Ovary (tissue), 7 donors: ENCODE measurements at regions not wholly inside any gene's neighbourhood (a gene's known extent, or its start where the extent isn't known, plus 50 kb on each side); places are given as distances from the start of the nearest gene placed in this dataset.

Experiments used
- DNase-seq, 5 donors: peaks; one replicate each; pipeline ENCODE4 v3.0.0-alpha.2; 2019 to 2020
- H3K27ac ChIP-seq, 2 donors: fragments of 200-600 bp; one replicate each; pipeline versions ENCODE4 v1.5.1 to v1.8.0; 2019 to 2022
- H3K27me3 ChIP-seq: fragments of 200-600 bp; one replicate; pipeline ENCODE4 v1.8.0; 2022
- H3K36me3 ChIP-seq: fragments of 200-600 bp; sonication (generic); one replicate; pipeline ENCODE4 v1.5.1; 2019
- H3K4me1 ChIP-seq: one replicate; pipeline ENCODE4 v1.8.1; 2013; ENCODE audit warnings: mild to moderate bottlenecking, moderate library complexity; ENCODE audit not compliant: insufficient read depth
- H3K4me3 ChIP-seq: fragments of 200-600 bp; sonication (generic); one replicate; pipeline ENCODE4 v1.5.1; 2017
- H3K9me3 ChIP-seq, 2 donors: fragments of 200-600 bp in 1 of 2; sonication (generic) in 1 of 2; one replicate each; pipeline versions ENCODE4 v1.5.1 to v1.8.1; 2013 to 2019; ENCODE audit warnings: mild to moderate bottlenecking in 1 of 2, moderate library complexity in 1 of 2
- CTCF ChIP-seq, 3 donors: fragments of 450-650 bp in 2 of 3; fragments of 200-600 bp in 1 of 3; IDR thresholded peaks; one replicate each; pipeline versions ENCODE4 v1.5.1 to v1.8.0; 2016 to 2022; ENCODE audit warnings: antibody characterized with exemption in 3 of 3, mild to moderate bottlenecking in 1 of 3
- EP300 ChIP-seq: sonication (generic); formaldehyde crosslinking; IDR thresholded peaks from one replicate; pipeline ENCODE4 v1.6.1; 2017; ENCODE audit warnings: antibody characterized with exemption
- POLR2A ChIP-seq: fragments of 450-650 bp; IDR thresholded peaks from one replicate; pipeline ENCODE4 v1.6.1; 2017; ENCODE audit warnings: antibody characterized with exemption, mild to moderate bottlenecking, moderate library complexity
- whole genome bisulfite sequencing, 3 donors: extraction: QIAGEN DNeasy Blood & Tissue Kit in 1 of 3; methylation state at CpG; one replicate each; pipeline versions ENCODE4 v1.1.5 to v1.1.7; 2013 to 2017; 5-methylcytosine and 5-hydroxymethylcytosine counted together
- intact Hi-C, 4 donors: fragments of 100-400 bp; cut with DNase I; formaldehyde crosslinking; loops; one replicate each; pipeline versions ENCODE4 v1.11.0 to v1.15.1; 2022 to 2023
- donor health status: DM: no; HTN: no; CAD: no; lungs with moderate emphysema.
- donor health status: DM: no; HTN: no; CAD: no.
- donor health status: Bipolar disorder and iron deficiency.
- donor health status: DM: no; HTN: no; CAD: no.
- donor health status: DM: yes; HTN: yes; CAD: no.

DNA sequence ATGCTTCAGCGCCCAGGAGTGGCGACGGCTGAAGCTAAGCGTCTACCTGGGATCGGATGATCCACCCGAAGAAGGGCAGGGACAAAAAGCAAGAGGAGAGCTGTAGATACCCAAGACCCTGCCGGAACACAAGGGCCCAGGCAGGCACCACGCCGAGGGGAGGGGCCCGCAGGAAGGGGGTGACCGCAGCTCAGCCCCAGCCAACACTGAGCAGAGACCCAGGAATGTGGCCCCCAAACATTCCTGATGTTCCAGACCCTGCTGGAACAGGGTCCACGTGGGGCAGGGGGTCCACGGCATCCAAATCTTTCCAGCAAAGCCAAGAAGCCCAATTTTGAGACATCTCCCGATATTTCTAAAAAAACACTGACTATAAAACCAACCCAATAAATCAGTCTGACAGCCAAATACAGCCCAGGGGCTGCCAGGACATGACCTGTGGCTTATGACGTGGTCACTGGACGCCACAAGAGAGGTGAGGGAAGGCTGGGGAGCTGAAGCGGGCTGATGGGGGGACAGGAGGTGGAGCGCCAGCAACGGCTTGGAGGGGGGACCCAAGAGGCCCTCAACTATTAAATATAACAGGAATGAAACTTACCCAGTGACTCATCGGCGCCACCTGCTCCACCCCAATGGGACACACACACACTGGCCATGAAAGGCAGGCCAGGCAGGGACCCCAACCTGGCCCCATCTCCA, 58.9 kb downstream of the NCOR2 start:
- WGBS, 3 donors: 55 to 63% (median 62%) methylated on average over 20 to 21 of the region's 21 CpGs
- Histone ChIP-seq H3K27me3 (no peaks in the 10 kb centered on the region), H3K9me3 (no peaks in the 10 kb centered on the region), H3K36me3 (no peaks in the 10 kb centered on the region), H3K4me3 (no peak overlapping the region), H3K4me1 (peaks cover 50% of the 10 kb centered on the region), H3K27ac (peak overlapping the region; percentile 56 to 57)
- TF ChIP-seq EP300 (no peak), CTCF (IDR thresholded peaks at IDR 0.05) (no peak), POLR2A (no peak)
- peak in 1 of 5 donors; percentile 61 for DNase-seq
- intact Hi-C loops: loop anchor here in 1 of 4 donors (10.0 kb wide), 1 partner anchor 56 kb away; the partner anchor contains the start of gene NCOR2

- TF ChIP-seq POLR2A: no peak
- TF ChIP-seq CTCF (IDR thresholded peaks at IDR 0.05): no peak
- TF ChIP-seq EP300: no peak
- Histone ChIP-seq H3K27me3 (no peaks in the 10 kb centered on the region), H3K9me3 (no peaks in the 10 kb centered on the region), H3K36me3 (no peaks in the 10 kb centered on the region), H3K27ac (peak overlapping the region; percentile 56 to 67), H3K4me3 (no peak overlapping the region), H3K4me1 (peaks cover 41% of the 10 kb centered on the region)
- WGBS, 3 donors: 25 to 43% (median 32%) methylated on average over 26 of the region's 26 CpGs
- DNase-seq: peak in 1 of 5 donors; percentile 73
- intact Hi-C loops: loop anchor here in 1 of 4 donors (10.0 kb wide), 1 partner anchor 57 kb away; the partner anchor contains the start of gene NCOR2
These were observed 60.0 kb downstream of the NCOR2 start for GRCh38 chr12:124507188-124508109.

DNA sequence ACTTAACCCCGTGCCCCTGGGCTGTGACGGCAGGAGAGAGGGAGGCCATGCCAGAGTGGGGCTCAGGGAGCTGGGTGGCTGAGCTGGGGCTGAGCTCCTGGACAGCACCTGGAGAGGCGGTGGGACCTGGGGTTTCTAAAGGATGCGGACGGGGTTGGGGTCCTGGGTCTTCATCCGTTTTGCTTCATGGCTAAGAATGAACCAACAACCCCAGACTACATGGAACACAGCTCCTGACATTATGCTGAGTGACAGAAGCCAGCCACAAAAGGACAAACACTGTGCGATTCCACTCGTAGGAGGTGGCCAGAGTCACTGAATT, 60.6 kb downstream of the NCOR2 start:
- intact Hi-C loops: loop anchor here in 1 of 4 donors (10.0 kb wide), 1 partner anchor 58 kb away; the partner anchor contains the start of gene NCOR2
- 40 to 46% (median 41%) methylated on average over 8 of the region's 8 CpGs for WGBS, 3 donors
- TF ChIP-seq EP300 (no peak), CTCF (IDR thresholded peaks at IDR 0.05) (no peak), POLR2A (no peak)
- peaks cover 44% of the 10 kb centered on the region for H3K4me1 ChIP-seq
- DNase-seq: no peak
- H3K9me3 ChIP-seq: no peaks in the 10 kb centered on the region
- H3K4me3 ChIP-seq: no peak overlapping the region
- no peaks in the 10 kb centered on the region for H3K27me3 ChIP-seq
- no peaks in the 10 kb centered on the region for H3K36me3 ChIP-seq
- peak overlapping the region; percentile 56 to 67 for H3K27ac ChIP-seq

GRCh38 chr12:124506145-124506831, 61.1 kb downstream of the NCOR2 start:
- Histone ChIP-seq H3K4me1 (peaks cover 46% of the 10 kb centered on the region), H3K27me3 (no peaks in the 10 kb centered on the region), H3K36me3 (no peaks in the 10 kb centered on the region), H3K27ac (peak overlapping the region; percentile 56 to 71), H3K4me3 (no peak overlapping the region), H3K9me3 (no peaks in the 10 kb centered on the region)
- peak; percentile 88 to 96 (median 92) for DNase-seq
- TF ChIP-seq POLR2A (peak; percentile 19), CTCF (IDR thresholded peaks at IDR 0.05) (no peak)
- 10 to 15% (median 13%) methylated on average over 30 of the region's 30 CpGs for WGBS, 3 donors
- intact Hi-C loops: loop anchor here in 1 of 4 donors (10.0 kb wide), 1 partner anchor 59 kb away; the partner anchor contains the start of gene NCOR2
